Neural progenitor cell (in vitro differentiated cells): ENCODE measurements at regions not wholly inside any gene's neighbourhood (a gene's known extent, or its start where the extent isn't known, plus 50 kb on each side); places are given as distances from the start of the nearest gene placed in this dataset.

Experiments used
- DNase-seq: peaks from one replicate; pipeline ENCODE4 v3.0.0-alpha.2; 2016; ENCODE audit warnings: low spot score
- H2AFZ ChIP-seq: fragments of 200-600 bp; sonication (generic); replicated peaks from 2 replicates; pipeline ENCODE4 v1.6.1; 2016; ENCODE audit warnings: antibody characterized with exemption
- H3F3A ChIP-seq: fragments of 200-600 bp; sonication (generic); 2 replicates; pipeline ENCODE4 v1.6.1; 2016; ENCODE audit warnings: antibody characterized with exemption, low read depth
- H3K27ac ChIP-seq: fragments of 200-600 bp; sonication (generic); 2 replicates; pipeline ENCODE4 v1.5.1; 2016; ENCODE audit warnings: mild to moderate bottlenecking
- H3K27me3 ChIP-seq: fragments of 200-600 bp; sonication (generic); 2 replicates; pipeline ENCODE4 v1.6.1; 2016; ENCODE audit warnings: mild to moderate bottlenecking, moderate library complexity
- H3K36me3 ChIP-seq: fragments of 200-600 bp; sonication (generic); 2 replicates; pipeline ENCODE4 v1.5.1; 2016
- H3K4me1 ChIP-seq: fragments of 200-600 bp; sonication (generic); 2 replicates; pipeline ENCODE4 v1.6.1; 2016; ENCODE audit warnings: mixed run types
- H3K4me2 ChIP-seq: fragments of 200-600 bp; sonication (generic); 2 replicates; pipeline ENCODE4 v1.6.1; 2016
- H3K4me3 ChIP-seq: fragments of 200-600 bp; sonication (generic); 2 replicates; pipeline ENCODE4 v1.5.1; 2016
- H3K79me2 ChIP-seq: fragments of 200-600 bp; sonication (generic); 2 replicates; pipeline ENCODE4 v1.6.1; 2016; ENCODE audit warnings: low read depth
- H3K9ac ChIP-seq: fragments of 200-600 bp; sonication (generic); 2 replicates; pipeline ENCODE4 v1.6.1; 2016
- H3K9me3 ChIP-seq: fragments of 200-600 bp; sonication (generic); 2 replicates; pipeline ENCODE4 v1.5.1; 2016; ENCODE audit warnings: low read depth
- H4K20me1 ChIP-seq: fragments of 200-600 bp; sonication (generic); 2 replicates; pipeline ENCODE4 v1.6.1; 2016; ENCODE audit warnings: low read depth
- H3K27ac Mint-ChIP-seq: 3 replicates; pipeline ENCODE4 v1.8.0; 2021; ENCODE audit warnings: mixed read lengths
- H3K27me3 Mint-ChIP-seq: 2 replicates; pipeline ENCODE4 v1.8.0; 2022; ENCODE audit warnings: low read depth, mild to moderate bottlenecking, inconsistent platforms, moderate library complexity, mixed read lengths; ENCODE audit not compliant: insufficient read depth
- H3K36me3 Mint-ChIP-seq: 3 replicates; pipeline ENCODE4 v1.8.0; 2021; ENCODE audit warnings: mixed read lengths
- H3K4me1 Mint-ChIP-seq: 3 replicates; pipeline ENCODE4 v1.8.0; 2021; ENCODE audit warnings: mixed read lengths
- H3K4me3 Mint-ChIP-seq: 3 replicates; pipeline ENCODE4 v1.8.0; 2021; ENCODE audit warnings: mild to moderate bottlenecking, moderate library complexity, mixed read lengths
- H3K9me3 Mint-ChIP-seq: 3 replicates; pipeline ENCODE4 v1.8.0; 2020; ENCODE audit warnings: mixed read lengths
- EZH2 ChIP-seq: fragments of 200-600 bp; sonication (generic); IDR thresholded peaks from 2 replicates; pipeline ENCODE4 v1.6.1; 2017; ENCODE audit warnings: antibody characterized with exemption, mild to moderate bottlenecking, moderate library complexity
- EZH2phosphoT487 ChIP-seq: fragments of 200-600 bp; sonication (generic); IDR thresholded peaks from 2 replicates; pipeline ENCODE4 v1.6.1; 2017; ENCODE audit warnings: antibody characterized with exemption
- TF ChIP-seq, protein P1 (sequence below): fragments of 200-600 bp; sonication (generic); IDR thresholded peaks from 2 replicates; pipeline ENCODE4 v1.5.1; 2017; ENCODE audit warnings: antibody characterized with exemption, mild to moderate bottlenecking

DNA sequence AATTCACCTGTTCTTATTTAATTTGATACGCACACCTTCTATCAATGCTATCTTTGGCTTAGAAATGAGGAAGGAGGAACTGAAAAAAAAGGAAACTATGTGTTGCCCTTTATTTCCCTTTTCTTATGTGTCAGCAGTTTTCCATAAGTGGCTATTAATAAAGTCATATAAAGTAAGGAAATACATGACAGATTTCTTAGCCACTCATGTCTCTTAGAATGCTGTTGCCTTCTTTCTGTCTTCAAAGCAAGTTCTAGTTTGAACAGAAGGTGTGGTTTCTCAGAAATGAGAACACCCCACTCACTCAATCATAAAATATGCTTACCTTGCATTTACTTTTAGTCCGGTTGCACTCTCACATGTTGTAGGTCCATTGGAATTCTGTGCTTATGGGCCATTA lies 640.5 kb upstream of the GRM7 start:
- H3K9me3 ChIP-seq = no peaks in the 10 kb centered on the region
- no peaks in the 10 kb centered on the region for H3K27me3 ChIP-seq
- Mint-ChIP-seq H3K4me1 (peaks cover 3% of the 10 kb centered on the region), H3K27ac (no peak overlapping the region), H3K36me3 (no peaks in the 10 kb centered on the region), H3K9me3 (no peaks in the 10 kb centered on the region), H3K27me3 (no peaks in the 10 kb centered on the region), H3K4me3 (no peak overlapping the region)
- no peak for DNase-seq
- H3K79me2 ChIP-seq = no peaks in the 10 kb centered on the region
- H2AFZ ChIP-seq = no peak overlapping the region
- H3K4me1 ChIP-seq = peaks cover 13% of the 10 kb centered on the region
- H3K9ac ChIP-seq = no peak overlapping the region
- H3F3A ChIP-seq = no peaks in the 10 kb centered on the region
- no peaks in the 10 kb centered on the region for H4K20me1 ChIP-seq
- no peak overlapping the region for H3K4me2 ChIP-seq
- H3K36me3 ChIP-seq = no peaks in the 10 kb centered on the region
- no peak overlapping the region for H3K27ac ChIP-seq
- no peak overlapping the region for H3K4me3 ChIP-seq
- TF ChIP-seq EZH2 = no peak
- TF ChIP-seq, protein P1, sequence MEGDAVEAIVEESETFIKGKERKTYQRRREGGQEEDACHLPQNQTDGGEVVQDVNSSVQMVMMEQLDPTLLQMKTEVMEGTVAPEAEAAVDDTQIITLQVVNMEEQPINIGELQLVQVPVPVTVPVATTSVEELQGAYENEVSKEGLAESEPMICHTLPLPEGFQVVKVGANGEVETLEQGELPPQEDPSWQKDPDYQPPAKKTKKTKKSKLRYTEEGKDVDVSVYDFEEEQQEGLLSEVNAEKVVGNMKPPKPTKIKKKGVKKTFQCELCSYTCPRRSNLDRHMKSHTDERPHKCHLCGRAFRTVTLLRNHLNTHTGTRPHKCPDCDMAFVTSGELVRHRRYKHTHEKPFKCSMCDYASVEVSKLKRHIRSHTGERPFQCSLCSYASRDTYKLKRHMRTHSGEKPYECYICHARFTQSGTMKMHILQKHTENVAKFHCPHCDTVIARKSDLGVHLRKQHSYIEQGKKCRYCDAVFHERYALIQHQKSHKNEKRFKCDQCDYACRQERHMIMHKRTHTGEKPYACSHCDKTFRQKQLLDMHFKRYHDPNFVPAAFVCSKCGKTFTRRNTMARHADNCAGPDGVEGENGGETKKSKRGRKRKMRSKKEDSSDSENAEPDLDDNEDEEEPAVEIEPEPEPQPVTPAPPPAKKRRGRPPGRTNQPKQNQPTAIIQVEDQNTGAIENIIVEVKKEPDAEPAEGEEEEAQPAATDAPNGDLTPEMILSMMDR = no peak
- no peak for TF ChIP-seq EZH2phosphoT487

DNA sequence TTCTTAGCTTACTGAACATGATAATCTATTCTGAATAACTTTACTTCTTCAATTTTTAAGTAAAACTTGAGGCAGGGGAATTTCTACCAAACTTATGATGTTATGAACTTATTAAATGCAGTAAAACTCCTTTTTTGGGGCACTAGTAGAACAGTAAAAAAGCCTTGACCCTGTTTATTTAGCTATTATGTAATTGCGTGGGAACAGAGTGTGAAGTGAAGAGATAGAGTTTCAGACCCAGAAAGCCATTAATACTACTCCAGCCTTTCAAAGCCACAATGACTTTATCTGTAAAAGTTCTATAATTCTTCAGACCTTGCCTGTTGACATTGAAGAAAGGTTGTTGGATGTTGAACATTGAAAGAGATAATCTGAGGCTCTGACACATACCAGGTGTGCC lies 638.8 kb upstream of the GRM7 start:
- Mint-ChIP-seq H3K27ac (no peak overlapping the region), H3K27me3 (no peaks in the 10 kb centered on the region), H3K36me3 (no peaks in the 10 kb centered on the region), H3K9me3 (no peaks in the 10 kb centered on the region), H3K4me3 (no peak overlapping the region), H3K4me1 (no peaks in the 10 kb centered on the region)
- Histone ChIP-seq H3K4me3 (no peak overlapping the region), H3F3A (no peaks in the 10 kb centered on the region), H3K4me1 (no peaks in the 10 kb centered on the region), H3K27me3 (no peaks in the 10 kb centered on the region), H3K79me2 (no peaks in the 10 kb centered on the region), H3K27ac (no peak overlapping the region), H2AFZ (no peak overlapping the region), H3K4me2 (no peak overlapping the region), H4K20me1 (no peaks in the 10 kb centered on the region), H3K9me3 (no peaks in the 10 kb centered on the region), H3K9ac (no peak overlapping the region), H3K36me3 (no peaks in the 10 kb centered on the region)
- DNase-seq = no peak
- TF ChIP-seq, protein P1 = no peak
- no peak for TF ChIP-seq EZH2
- TF ChIP-seq EZH2phosphoT487 = no peak

DNA sequence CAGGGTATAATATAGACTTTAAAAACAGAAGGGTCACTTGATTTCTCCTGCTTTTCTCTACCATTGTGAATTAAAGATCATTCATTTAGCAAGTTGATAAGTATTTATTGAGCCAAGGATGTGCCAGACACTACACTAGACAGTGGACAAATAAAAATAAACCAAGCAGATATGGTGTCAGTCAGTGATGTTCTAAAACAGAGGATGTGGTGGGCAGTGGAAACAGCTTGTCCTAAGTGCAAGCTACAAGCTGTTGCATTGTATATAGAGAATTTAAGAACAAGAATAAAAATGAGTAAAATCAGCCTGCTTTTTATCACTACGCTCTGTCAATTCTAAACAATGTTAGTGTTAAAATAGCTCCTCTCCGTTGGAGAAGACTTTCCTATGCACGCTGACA lies 637.3 kb upstream of the GRM7 start:
- TF ChIP-seq EZH2phosphoT487 (no peak), EZH2 (no peak)
- TF ChIP-seq, protein P1 = no peak
- Histone ChIP-seq H3K4me3 (no peak overlapping the region), H2AFZ (no peak overlapping the region), H3K27ac (no peak overlapping the region), H3K9me3 (no peaks in the 10 kb centered on the region), H4K20me1 (no peaks in the 10 kb centered on the region), H3K79me2 (no peaks in the 10 kb centered on the region), H3F3A (no peaks in the 10 kb centered on the region), H3K9ac (no peak overlapping the region), H3K4me2 (no peak overlapping the region), H3K4me1 (no peaks in the 10 kb centered on the region), H3K27me3 (no peaks in the 10 kb centered on the region), H3K36me3 (no peaks in the 10 kb centered on the region)
- DNase-seq = no peak
- Mint-ChIP-seq H3K36me3 (no peaks in the 10 kb centered on the region), H3K27me3 (no peaks in the 10 kb centered on the region), H3K9me3 (no peaks in the 10 kb centered on the region), H3K4me1 (no peaks in the 10 kb centered on the region), H3K4me3 (no peak overlapping the region), H3K27ac (no peak overlapping the region)
